ENCODE measurements at regions not wholly inside any gene's neighbourhood (a gene's known extent, or its start where the extent isn't known, plus 50 kb on each side); places are given as distances from the start of the nearest gene placed in this dataset.
A peak's percentile ranks its signal among the peaks of the same experiment; 100 is the strongest.

GRCh38 chr9:90948156-90948555, 146.5 kb downstream of the SYK start:
- ATAC-seq: peak; percentile 95
- DNase-seq: peak in 1 of 3 donors; percentile 56
- H3K4me3 ChIP-seq: no peak overlapping the region
- intact Hi-C loops (cut with DNase I, micrococcal nuclease): no loop called here
- TF ChIP-seq, protein P1, sequence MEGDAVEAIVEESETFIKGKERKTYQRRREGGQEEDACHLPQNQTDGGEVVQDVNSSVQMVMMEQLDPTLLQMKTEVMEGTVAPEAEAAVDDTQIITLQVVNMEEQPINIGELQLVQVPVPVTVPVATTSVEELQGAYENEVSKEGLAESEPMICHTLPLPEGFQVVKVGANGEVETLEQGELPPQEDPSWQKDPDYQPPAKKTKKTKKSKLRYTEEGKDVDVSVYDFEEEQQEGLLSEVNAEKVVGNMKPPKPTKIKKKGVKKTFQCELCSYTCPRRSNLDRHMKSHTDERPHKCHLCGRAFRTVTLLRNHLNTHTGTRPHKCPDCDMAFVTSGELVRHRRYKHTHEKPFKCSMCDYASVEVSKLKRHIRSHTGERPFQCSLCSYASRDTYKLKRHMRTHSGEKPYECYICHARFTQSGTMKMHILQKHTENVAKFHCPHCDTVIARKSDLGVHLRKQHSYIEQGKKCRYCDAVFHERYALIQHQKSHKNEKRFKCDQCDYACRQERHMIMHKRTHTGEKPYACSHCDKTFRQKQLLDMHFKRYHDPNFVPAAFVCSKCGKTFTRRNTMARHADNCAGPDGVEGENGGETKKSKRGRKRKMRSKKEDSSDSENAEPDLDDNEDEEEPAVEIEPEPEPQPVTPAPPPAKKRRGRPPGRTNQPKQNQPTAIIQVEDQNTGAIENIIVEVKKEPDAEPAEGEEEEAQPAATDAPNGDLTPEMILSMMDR (IDR thresholded peaks at IDR 0.05): no peak
- H3K4me1 ChIP-seq (ENCODE audit: low read depth): peaks cover 4% of the 10 kb centered on the region
- H3K36me3 ChIP-seq (ENCODE audit: low read depth): no peaks in the 10 kb centered on the region
- H3K9me3 ChIP-seq: no peaks in the 10 kb centered on the region

DNA sequence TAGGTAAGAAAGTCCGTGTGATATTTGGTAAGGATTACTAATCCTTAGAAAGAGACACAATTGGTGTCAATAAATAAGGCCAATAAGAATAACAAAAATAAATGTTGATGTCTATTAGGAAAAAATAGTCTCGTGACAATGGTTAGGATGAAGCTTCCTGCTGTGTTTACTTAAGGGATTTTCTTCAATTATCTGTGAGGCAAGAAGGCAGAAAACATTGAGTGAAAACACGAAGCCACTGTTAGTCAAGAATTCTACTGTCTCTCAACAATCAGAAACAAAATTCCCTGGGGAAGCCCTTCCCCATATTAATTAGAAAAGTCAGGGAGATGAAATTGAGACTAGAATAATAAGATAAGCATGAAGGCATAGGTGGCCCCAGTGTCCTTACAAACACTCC, 149.0 kb downstream of the SYK start:
- no peaks in the 10 kb centered on the region for H3K9me3 ChIP-seq
- peaks cover 4% of the 10 kb centered on the region for H3K4me1 ChIP-seq (ENCODE audit: low read depth)
- H3K4me3 ChIP-seq: no peak overlapping the region
- intact Hi-C loops (cut with DNase I, micrococcal nuclease): no loop called here
- no peaks in the 10 kb centered on the region for H3K36me3 ChIP-seq (ENCODE audit: low read depth)
- ATAC-seq: no peak
- TF ChIP-seq, protein P1 (IDR thresholded peaks at IDR 0.05): no peak
- no peak for DNase-seq

DNA sequence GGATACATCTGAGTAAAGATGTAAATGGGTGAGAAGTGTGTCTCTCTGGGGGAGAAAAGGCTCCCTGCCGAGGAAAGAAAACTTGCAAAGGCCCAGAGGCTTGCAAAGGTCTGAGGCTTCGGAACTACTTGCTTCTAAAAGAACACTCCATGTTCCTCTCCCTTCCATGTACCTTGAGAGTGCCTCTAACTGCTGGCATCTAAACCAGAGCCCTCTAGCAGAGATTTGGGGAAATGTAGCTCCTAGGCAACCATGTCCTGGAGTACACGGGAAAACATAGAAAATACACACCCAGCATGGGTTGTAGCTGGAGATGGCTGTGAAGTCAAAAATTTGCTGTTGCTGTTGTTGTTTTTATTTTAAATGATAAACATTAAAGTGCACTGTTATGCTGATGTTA, 151.6 kb downstream of the SYK start:
- ATAC-seq: no peak
- Histone ChIP-seq H3K4me3 (no peak overlapping the region), H3K36me3 (ENCODE audit: low read depth) (no peaks in the 10 kb centered on the region), H3K9me3 (no peaks in the 10 kb centered on the region), H3K4me1 (ENCODE audit: low read depth) (peaks cover 4% of the 10 kb centered on the region)
- intact Hi-C loops (cut with DNase I, micrococcal nuclease): no loop called here
- no peak for DNase-seq
- TF ChIP-seq, protein P1 (IDR thresholded peaks at IDR 0.05): no peak

- ATAC-seq (no peak), DNase-seq (no peak)
- no peaks in the 10 kb centered on the region for H3K9me3 ChIP-seq
- H3K4me1 ChIP-seq (ENCODE audit: low read depth): peaks cover 2% of the 10 kb centered on the region
- H3K36me3 ChIP-seq (ENCODE audit: low read depth): no peaks in the 10 kb centered on the region
- intact Hi-C loops (cut with DNase I, micrococcal nuclease): no loop called here
- no peak overlapping the region for H3K4me3 ChIP-seq
- TF ChIP-seq, protein P1 (IDR thresholded peaks at IDR 0.05): no peak
These were observed 152.2 kb downstream of the SYK start for GRCh38 chr9:90953805-90954204.

GRCh38 chr9:90956026-90956810, 154.6 kb downstream of the SYK start:
- DNase-seq (no peak), ATAC-seq (no peak)
- no peaks in the 10 kb centered on the region for H3K4me1 ChIP-seq (ENCODE audit: low read depth)
- intact Hi-C loops (cut with DNase I, micrococcal nuclease): no loop called here
- TF ChIP-seq, protein P1 (IDR thresholded peaks at IDR 0.05): no peak
- no peaks in the 10 kb centered on the region for H3K36me3 ChIP-seq (ENCODE audit: low read depth)
- no peak overlapping the region for H3K4me3 ChIP-seq
- no peaks in the 10 kb centered on the region for H3K9me3 ChIP-seq
